Frontal cortex (tissue), 3 donors: ENCODE measurements at regions not wholly inside any gene's neighbourhood (a gene's known extent, or its start where the extent isn't known, plus 50 kb on each side); places are given as distances from the start of the nearest gene placed in this dataset.

Experiments used
- DNase-seq, 2 donors: peaks; one replicate each; pipeline ENCODE4 v3.0.0; 2012; ENCODE audit warnings: low spot score in 2 of 2
- FAIRE-seq: peaks from 2 replicates; lab custom pipeline; 2012; peaks lifted over from hg19 to GRCh38; lab: Jason Lieb, UNC
- donor health status: control.
- donor health status: control.
- donor health status: control.

DNA sequence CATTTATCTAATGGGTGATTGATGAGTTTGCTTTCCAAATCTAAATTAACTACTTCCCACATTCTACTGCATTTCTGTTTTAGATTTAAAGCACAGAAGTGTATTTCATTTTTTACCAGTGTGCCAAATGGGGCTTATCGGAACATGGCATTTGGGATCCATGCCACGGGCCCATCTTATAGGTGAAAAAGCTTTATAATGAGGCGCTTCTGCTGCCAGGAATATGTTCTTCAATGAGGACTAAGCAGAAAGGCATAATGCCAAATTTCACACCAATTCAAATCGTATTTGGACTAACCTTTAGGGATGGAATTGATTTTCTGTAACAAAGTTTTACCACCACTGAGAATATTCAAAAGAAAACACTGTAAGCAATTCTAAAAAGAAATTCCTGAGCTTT, 803.5 kb upstream of the FLRT2 start:
- FAIRE-seq (no peak), DNase-seq (no peak)

GRCh38 chr14:84749191-84749955, 780.6 kb upstream of the FLRT2 start:
- FAIRE-seq (no peak), DNase-seq (no peak)

DNA sequence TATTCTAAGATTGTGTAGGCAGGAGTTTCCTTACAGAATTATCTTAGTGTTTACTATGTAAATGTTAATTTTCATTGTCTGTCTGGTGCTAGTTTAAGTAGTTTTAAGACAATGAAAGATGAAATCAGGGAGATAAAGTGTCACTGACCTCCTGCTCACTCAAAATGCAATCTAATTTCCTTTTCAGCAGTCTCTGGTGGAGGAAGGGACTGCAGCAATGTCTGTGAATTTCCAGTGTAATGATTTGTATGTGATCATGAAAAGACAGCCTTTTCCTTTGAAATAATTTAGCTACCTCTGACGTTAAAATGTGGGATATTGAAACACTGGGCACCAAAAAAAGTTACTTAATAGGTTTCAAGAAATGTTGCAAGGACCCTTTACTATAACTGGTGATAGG, 779.7 kb upstream of the FLRT2 start:
- FAIRE-seq (no peak), DNase-seq (no peak)

GRCh38 chr14:84750763-84751554, 779.0 kb upstream of the FLRT2 start:
- FAIRE-seq: no peak
- DNase-seq: no peak

- FAIRE-seq (no peak), DNase-seq (no peak)
Observed at GRCh38 chr14:84751745-84752144, 778.2 kb upstream of the FLRT2 start.

DNA sequence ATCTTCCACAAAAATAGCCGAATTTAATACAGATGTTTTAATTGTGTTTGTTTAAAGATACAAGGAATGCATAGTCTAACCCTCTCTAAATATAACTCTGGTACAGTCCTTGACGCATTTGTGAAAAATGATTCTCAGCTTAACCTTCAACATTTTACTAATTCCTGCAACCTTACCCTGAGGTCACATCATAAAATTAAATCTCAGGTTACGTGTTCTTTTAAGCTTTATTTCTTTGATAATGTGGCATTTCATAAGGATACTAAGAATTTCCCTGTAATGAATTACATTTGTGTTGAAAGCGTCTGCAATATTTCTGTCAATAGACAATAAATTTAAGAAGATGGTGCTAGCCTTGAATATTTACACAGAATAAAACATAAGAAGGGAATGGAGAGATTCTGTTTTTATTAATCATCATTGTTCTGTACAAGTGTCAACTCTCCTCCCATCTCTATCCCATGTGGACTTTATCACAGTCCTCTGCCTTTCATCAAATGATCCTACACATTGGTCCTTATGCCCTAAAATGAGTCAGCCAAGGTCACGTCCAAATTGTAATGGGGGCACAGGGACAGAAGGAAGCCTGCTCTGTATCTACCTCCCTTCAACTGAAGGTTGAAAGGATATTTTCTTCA, 769.3 kb upstream of the FLRT2 start:
- no peak for FAIRE-seq
- no peak for DNase-seq

DNA sequence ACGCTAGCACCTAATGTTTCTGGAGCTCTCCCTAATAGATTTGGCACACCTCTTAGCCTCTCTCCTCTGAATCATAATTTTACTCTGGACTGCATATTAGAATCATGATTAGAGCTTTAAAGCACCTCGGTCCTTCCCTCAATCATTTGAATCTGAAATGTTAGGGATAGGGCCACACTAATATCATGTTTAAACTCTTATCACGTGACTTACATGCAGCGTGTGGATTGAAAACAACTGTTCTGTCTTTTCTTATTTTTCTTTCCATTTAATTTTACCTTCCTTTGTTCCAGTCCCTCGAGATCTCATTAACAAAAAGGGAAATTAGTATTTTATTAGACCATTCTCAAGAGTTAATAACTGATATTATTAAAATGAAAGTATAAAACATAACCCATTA, 762.5 kb upstream of the FLRT2 start:
- no peak for DNase-seq
- FAIRE-seq: no peak

DNA sequence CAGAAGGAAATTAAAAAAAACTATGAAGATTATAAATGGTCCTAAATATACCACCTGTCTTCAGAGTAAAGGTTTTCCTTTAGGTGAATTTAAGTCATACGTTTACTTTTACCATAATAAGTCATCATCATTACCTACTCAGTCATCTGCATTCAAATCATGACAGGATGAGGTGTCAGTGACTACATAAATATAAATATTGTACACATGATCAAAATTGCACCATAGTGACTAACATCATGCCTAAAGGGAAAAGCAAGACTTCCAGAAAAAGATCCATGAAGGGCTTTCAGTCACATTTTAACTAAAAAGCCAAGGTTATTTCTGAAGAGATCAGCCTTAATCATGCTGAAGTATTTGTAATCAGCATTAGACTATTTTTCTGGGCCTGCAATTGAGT, 759.9 kb upstream of the FLRT2 start:
- no peak for DNase-seq
- no peak for FAIRE-seq

- FAIRE-seq: no peak
- DNase-seq: no peak
Observed at GRCh38 chr14:84777356-84777755, 752.6 kb upstream of the FLRT2 start.

DNA sequence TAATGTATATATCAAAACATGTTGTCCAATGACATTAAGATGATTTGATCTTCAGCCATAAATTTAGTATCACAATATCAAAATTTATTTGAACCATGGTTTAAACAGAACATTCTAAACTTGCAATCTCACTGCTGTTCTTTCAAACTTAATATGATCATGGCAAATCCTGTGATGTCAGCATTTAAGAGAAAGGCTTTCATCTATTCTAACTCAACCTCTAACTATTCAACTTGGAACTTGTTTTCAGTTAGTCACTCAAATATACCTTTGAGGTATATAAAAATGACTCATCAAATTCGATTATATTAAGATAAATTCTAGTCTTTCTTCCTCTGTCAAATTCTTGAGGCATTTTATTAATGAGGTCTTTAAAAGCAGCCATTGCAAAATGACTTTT, 747.0 kb upstream of the FLRT2 start:
- DNase-seq: no peak
- no peak for FAIRE-seq

GRCh38 chr14:84783511-84783910, 746.4 kb upstream of the FLRT2 start:
- FAIRE-seq (no peak), DNase-seq (no peak)

DNA sequence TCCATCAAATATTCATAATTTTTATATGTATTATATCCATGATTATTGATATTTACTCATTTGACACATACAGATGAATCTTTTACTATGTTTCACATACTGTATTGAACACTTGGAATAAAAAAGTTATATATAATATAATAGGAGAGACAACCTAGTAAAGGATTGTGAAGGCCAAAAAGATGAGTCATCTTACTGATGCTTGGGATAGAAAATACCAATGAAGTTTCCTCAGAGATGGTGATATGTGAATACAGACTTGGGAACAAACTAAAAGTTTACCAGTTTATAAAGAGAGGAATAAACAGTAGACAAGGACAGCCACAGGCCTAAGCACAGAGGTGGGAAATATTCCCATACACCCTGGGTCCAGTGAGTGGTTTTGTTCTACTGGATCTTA, 743.9 kb upstream of the FLRT2 start:
- no peak for FAIRE-seq

GRCh38 chr14:84789012-84789411, 740.9 kb upstream of the FLRT2 start:
- FAIRE-seq (no peak), DNase-seq (no peak)

More for the DNA sequence above, 743.9 kb upstream of the FLRT2 start:
- DNase-seq: no peak

DNA sequence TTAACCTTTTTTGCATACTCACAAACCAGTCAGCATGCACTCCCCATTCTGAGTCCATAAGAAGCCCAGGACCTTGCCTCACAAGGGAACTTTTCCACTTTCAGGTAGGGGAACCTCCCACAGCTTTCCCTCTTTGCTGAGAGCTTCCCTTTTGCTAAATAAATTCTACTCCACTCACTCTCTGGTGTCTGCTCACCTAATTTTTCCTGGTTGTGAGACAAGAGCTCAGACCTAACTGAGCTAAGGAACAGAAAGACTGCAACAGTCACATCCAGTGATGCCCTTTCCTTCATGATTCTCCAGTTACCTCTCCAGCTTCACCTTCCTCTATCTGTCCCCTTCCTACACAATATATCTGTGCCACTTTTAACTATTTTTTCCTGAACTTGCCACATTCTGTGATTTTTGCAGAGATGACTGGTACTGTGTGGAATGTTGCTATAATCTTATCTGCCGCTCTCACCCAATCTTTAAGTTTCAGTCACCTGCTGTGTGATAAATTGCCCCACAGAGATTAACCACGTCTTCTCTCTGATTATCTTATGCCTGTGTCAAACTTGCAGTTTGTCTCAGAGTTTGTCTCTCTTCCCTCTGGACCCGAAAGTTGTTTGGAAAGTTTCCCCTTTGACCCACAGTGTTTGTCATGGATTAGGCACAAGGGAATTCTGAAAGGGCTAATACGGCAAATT, 737.1 kb upstream of the FLRT2 start:
- FAIRE-seq: no peak
- no peak for DNase-seq

- FAIRE-seq: no peak
- no peak for DNase-seq
Observed at GRCh38 chr14:84797326-84797725, 732.6 kb upstream of the FLRT2 start.

DNA sequence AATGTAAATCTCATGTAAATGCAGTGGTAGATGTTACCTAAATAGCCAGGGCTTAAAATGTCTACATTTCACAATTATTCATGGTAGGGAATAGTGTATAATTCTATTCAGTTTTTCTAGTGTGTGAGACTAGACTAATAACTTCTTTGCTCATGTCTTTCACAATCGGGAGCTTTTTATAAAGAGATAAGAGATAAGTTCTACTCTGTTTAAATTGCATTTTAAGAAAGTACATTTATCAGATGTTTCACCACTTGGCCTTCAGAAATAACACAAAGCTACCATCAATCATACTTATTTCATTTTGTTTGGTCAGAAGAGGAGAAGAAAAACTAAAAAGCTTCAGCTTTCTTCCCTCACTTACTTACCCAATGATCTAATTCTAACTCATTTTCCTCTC, 725.5 kb upstream of the FLRT2 start:
- DNase-seq: no peak
- no peak for FAIRE-seq

DNA sequence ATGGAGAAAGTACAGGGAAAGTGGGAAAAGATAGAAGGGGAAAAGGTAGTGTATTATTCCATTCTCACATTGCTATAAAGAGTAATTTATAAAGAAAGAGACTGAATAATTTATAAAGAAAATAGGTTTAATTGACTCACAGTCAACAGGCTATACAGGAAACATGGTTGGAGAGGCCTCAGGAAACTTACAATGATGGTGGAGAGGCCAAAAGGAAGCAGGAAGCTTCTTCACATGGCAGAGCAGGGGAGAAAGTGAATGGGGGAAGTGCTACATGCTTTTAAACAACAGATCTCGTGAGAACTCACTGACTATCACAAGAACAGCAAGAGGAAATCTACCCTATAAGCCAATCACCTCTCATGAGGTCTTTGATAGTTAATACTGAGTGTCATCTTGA, 725.0 kb upstream of the FLRT2 start:
- FAIRE-seq: no peak
- DNase-seq: no peak

DNA sequence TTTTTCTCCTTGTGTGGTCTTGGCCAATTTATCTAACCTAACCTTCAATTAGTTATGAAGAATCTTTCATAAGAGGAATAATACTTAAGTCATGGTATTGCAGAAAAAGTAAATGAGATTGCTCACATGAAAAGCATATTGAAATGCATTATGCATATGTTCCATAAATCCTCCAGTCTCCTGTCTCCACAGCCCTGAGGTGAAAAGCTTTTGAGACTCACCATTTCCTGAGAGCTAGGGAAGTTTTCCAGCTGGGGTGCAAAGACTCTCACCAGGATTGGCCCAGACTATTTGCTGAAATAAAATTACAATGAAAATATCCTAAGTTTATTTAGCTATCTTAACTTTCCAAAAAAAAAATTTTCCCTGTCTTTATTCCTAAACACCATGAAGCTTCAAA, 723.8 kb upstream of the FLRT2 start:
- FAIRE-seq: no peak
- no peak for DNase-seq

DNA sequence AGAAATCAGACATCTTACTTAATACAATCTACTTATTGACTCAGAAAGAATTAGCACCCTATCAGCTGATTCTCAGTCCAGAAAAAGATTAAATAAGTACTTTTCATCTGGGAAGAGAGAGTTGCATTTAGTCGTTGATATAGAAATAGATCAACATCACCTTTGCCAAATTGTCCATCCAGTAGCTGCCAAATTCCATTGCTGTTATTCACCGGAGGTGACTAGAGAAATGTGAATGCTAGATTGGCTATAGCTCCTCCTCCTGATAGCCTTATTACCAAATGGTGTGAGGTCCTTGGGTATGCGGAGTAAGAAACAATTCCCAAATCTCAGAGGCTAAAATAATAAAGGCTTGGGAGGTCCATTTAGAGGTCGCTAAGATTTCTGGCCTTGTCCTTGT, 723.3 kb upstream of the FLRT2 start:
- DNase-seq: no peak
- FAIRE-seq: no peak

- no peak for FAIRE-seq
- no peak for DNase-seq
Observed at GRCh38 chr14:84807673-84808072, 722.3 kb upstream of the FLRT2 start.

GRCh38 chr14:84809158-84809557, 720.8 kb upstream of the FLRT2 start:
- FAIRE-seq (no peak), DNase-seq (no peak)
